VCaP (cell line): ENCODE measurements at regions not wholly inside any gene's neighbourhood (a gene's known extent, or its start where the extent isn't known, plus 50 kb on each side); places are given as distances from the start of the nearest gene placed in this dataset.
A peak's percentile ranks its signal among the peaks of the same experiment; 100 is the strongest.

ENCODE experiments used
- H3K27ac ChIP-seq: fragments of 450-650 bp; 2 replicates; pipeline ENCODE4 v1.5.1; 2017
- CTCF ChIP-seq: fragments of 450-650 bp; conservative IDR thresholded peaks from 2 replicates; pipeline ENCODE4 v1.5.1; 2017; ENCODE audit warnings: mild to moderate bottlenecking, moderate library complexity

- no peak overlapping the region for H3K27ac ChIP-seq
- no peak for TF ChIP-seq CTCF
These were observed 55.1 kb upstream of the FHIP2A start for GRCh38 chr10:114766470-114766869.

GRCh38 chr10:114767101-114767985 lies 54.2 kb upstream of the FHIP2A start:
- H3K27ac ChIP-seq: peak overlapping the region; percentile 53; the same call in 1 of the 2 replicates
- TF ChIP-seq CTCF: no peak

GRCh38 chr10:114767986-114768821 lies 53.4 kb upstream of the FHIP2A start:
- peak overlapping the region; percentile 53; the same call in 1 of the 2 replicates for H3K27ac ChIP-seq
- TF ChIP-seq CTCF: no peak

GRCh38 chr10:114770009-114770408 lies 51.6 kb upstream of the FHIP2A start:
- H3K27ac ChIP-seq: no peak overlapping the region
- no peak for TF ChIP-seq CTCF

- no peak overlapping the region for H3K27ac ChIP-seq
- TF ChIP-seq CTCF: no peak
These were observed 50.4 kb upstream of the FHIP2A start for GRCh38 chr10:114771157-114771556.

- no peak overlapping the region for H3K27ac ChIP-seq
- TF ChIP-seq CTCF: no peak
These were observed 49.8 kb upstream of the FHIP2A start for GRCh38 chr10:114771749-114772148.
